ENCODE measurements at regions not wholly inside any gene's neighbourhood (a gene's known extent, or its start where the extent isn't known, plus 50 kb on each side); places are given as distances from the start of the nearest gene placed in this dataset.

- H2AK5ac ChIP-seq (ENCODE audit: insufficient read length, low read length) = no peak overlapping the region
- no peak for DNase-seq
- TF ChIP-seq CTCF (conservative IDR thresholded peaks at IDR 0.05) = no peak
Observed at GRCh38 chr15:61777689-61778088, 282.6 kb downstream of the VPS13C start.

More at GRCh38 chr15:61777689-61778088, 282.6 kb downstream of the VPS13C start:
- no peak overlapping the region for H3K23ac ChIP-seq (ENCODE audit: insufficient read length, low read depth, low read length)
- no peak overlapping the region for H4K5ac ChIP-seq (ENCODE audit: insufficient read length, low read depth, low read length)
- Mint-ChIP-seq H3K36me3 (ENCODE audit: insufficient read depth in 1 of 3, low read depth in 3 of 3) (no peaks in the 10 kb centered on the region), H3K27me3 (ENCODE audit: low read depth) (no peaks in the 10 kb centered on the region; the same call in 1 of the 2 replicates), H3K4me3 (no peak overlapping the region), H3K27ac (no peak overlapping the region), H3K9me3 (no peaks in the 10 kb centered on the region), H3K4me1 (no peaks in the 10 kb centered on the region)
- no CpG with 5 or more reads among the region's 4 CpGs for WGBS (ENCODE audit: extremely low coverage, insufficient read length, low lambda C conversion rate)
- H2AFZ ChIP-seq (ENCODE audit: low read length) = no peak overlapping the region
- H3K9ac ChIP-seq (ENCODE audit: extremely low read depth, insufficient read length, low read length) = no peak overlapping the region
- H2BK20ac ChIP-seq (ENCODE audit: low read depth, low read length, poor library complexity, severe bottlenecking) = no peak overlapping the region
- H3K9me3 ChIP-seq (ENCODE audit: control insufficient read depth, low read depth, low read length) = no peaks in the 10 kb centered on the region
- H3K4me2 ChIP-seq (ENCODE audit: insufficient read depth, insufficient read length, low read length) = no peak overlapping the region
- no peaks in the 10 kb centered on the region for H3K4me1 ChIP-seq (ENCODE audit: insufficient read depth, low read length)
- no peak overlapping the region for H2BK5ac ChIP-seq (ENCODE audit: insufficient read length, low read length)
- H4K20me1 ChIP-seq (ENCODE audit: control insufficient read depth, insufficient read depth, insufficient read length) = no peaks in the 10 kb centered on the region
- H3K27me3 ChIP-seq (ENCODE audit: insufficient read depth, low read length) = no peaks in the 10 kb centered on the region
- H3K18ac ChIP-seq (ENCODE audit: insufficient read length, low read depth, low read length) = no peak overlapping the region
- H3K27ac ChIP-seq (ENCODE audit: insufficient read length, low read depth, low read length) = no peak overlapping the region
- no peak overlapping the region for H2BK15ac ChIP-seq (ENCODE audit: low read depth, low read length)
- no peak overlapping the region for H4K91ac ChIP-seq (ENCODE audit: insufficient read length, low read depth, low read length)
- H3K14ac ChIP-seq (ENCODE audit: insufficient read depth, low read length) = no peak overlapping the region
- H3K79me1 ChIP-seq (ENCODE audit: insufficient read depth, low read depth, low read length, poor library complexity, severe bottlenecking) = no peaks in the 10 kb centered on the region
- no peak overlapping the region for H3K56ac ChIP-seq (ENCODE audit: insufficient read length, low read depth, low read length)
- H3T11ph ChIP-seq (ENCODE audit: low read length) = no peak overlapping the region
- H3K4ac ChIP-seq (ENCODE audit: low read depth, low read length) = no peak overlapping the region
- no peaks in the 10 kb centered on the region for H3K23me2 ChIP-seq (ENCODE audit: insufficient read length, low read depth, low read length, poor library complexity, severe bottlenecking)
- H3K79me2 ChIP-seq (ENCODE audit: insufficient read depth, low read length) = no peaks in the 10 kb centered on the region
- no peak overlapping the region for H2BK12ac ChIP-seq (ENCODE audit: insufficient read length, low read depth, low read length)
- no peak overlapping the region for H4K8ac ChIP-seq (replicated peaks; ENCODE audit: insufficient read length, low read depth, low read length)
- no peak overlapping the region for H2BK120ac ChIP-seq (ENCODE audit: low read depth, low read length, poor library complexity, severe bottlenecking)
